ENCODE measurements at regions not wholly inside any gene's neighbourhood (a gene's known extent, or its start where the extent isn't known, plus 50 kb on each side); places are given as distances from the start of the nearest gene placed in this dataset.
"Not testable (repeated sequence)": the region's sequence is repeated elsewhere in the genome, so short reads cannot be mapped to it uniquely, and the experiment has no call there.

- CTCF ChIA-PET, result no interaction called here
- H3K36me3 ChIP-seq (replicated peaks in 1 of 2; ENCODE audit: control extremely low read depth in 1 of 2, control insufficient read depth in 1 of 2, extremely low read depth in 1 of 2, insufficient read depth in 2 of 2, low read length in 1 of 2), result no peaks in the 10 kb centered on the region
- no peak overlapping the region for H3K4me2 ChIP-seq (replicated peaks; ENCODE audit: low read depth, low read length, poor library complexity, severe bottlenecking)
These were observed 88.7 kb upstream of the GLI2 start for GRCh38 chr2:120646994-120647393.

GRCh38 chr2:120647487-120647886 is 88.2 kb upstream of the GLI2 start:
- Mint-ChIP-seq H3K4me1 (no peaks in the 10 kb centered on the region), H3K9me3 (ENCODE audit: insufficient read depth) (peaks cover 15% of the 10 kb centered on the region), H3K27me3 (peaks cover 4% of the 10 kb centered on the region), H3K4me3 (no peak overlapping the region), H3K27ac (no peak overlapping the region)
- Histone ChIP-seq H3K36me3 (replicated peaks in 1 of 2; ENCODE audit: control extremely low read depth in 1 of 2, control insufficient read depth in 1 of 2, extremely low read depth in 1 of 2, insufficient read depth in 2 of 2, low read length in 1 of 2) (no peaks in the 10 kb centered on the region), H3K9me3 (ENCODE audit: control extremely low read depth in 1 of 3, control insufficient read depth in 2 of 3, insufficient read depth in 1 of 3, low read length in 2 of 3) (peaks cover 4 to 17% (median 6%) of the 10 kb centered on the region in 3 donors), H3K4me2 (replicated peaks; ENCODE audit: low read depth, low read length, poor library complexity, severe bottlenecking) (no peak overlapping the region), H3K9ac (ENCODE audit: low read length) (no peak overlapping the region), H4K20me1 (ENCODE audit: control insufficient read depth, insufficient read depth, low read length, poor library complexity, severe bottlenecking) (no peaks in the 10 kb centered on the region), H3K4me1 (ENCODE audit: control insufficient read depth in 2 of 2, insufficient read depth in 2 of 2, low read length in 2 of 2) (no peaks in the 10 kb centered on the region), H3K79me2 (ENCODE audit: control insufficient read depth, insufficient read depth, low read length) (no peaks in the 10 kb centered on the region), H2AFZ (ENCODE audit: insufficient read depth, low read depth, low read length, poor library complexity, severe bottlenecking) (no peak overlapping the region), H3K27ac (ENCODE audit: low read length in 2 of 2) (no peak overlapping the region), H3K4me3 (ENCODE audit: control extremely low read depth in 1 of 5, extremely low read depth in 1 of 5, insufficient read depth in 1 of 5, low read depth in 2 of 5, low read length in 4 of 5) (no peak overlapping the region), H3K27me3 (replicated peaks in 1 of 4; ENCODE audit: control extremely low read depth in 1 of 4, control insufficient read depth in 3 of 4, insufficient read depth in 4 of 4, low read length in 3 of 4) (no peaks in the 10 kb centered on the region)
- CTCF ChIA-PET, result no interaction called here
- intact Hi-C loops (cut with micrococcal nuclease), result no loop called here
- DNase-seq, result no peak
- ATAC-seq (ENCODE audit: low read depth), result no peak
- TF ChIP-seq CTCF (IDR thresholded peaks at IDR 0.05), result no peak
- no peak for TF ChIP-seq EZH2 (IDR thresholded peaks at IDR 0.05; ENCODE audit: borderline replicate concordance, insufficient read depth, low read depth, low read length, poor library complexity, severe bottlenecking)
- POLR2A ChIA-PET, result no interaction called here
- 65% methylated on average over 4 of the region's 6 CpGs for WGBS (ENCODE audit: insufficient coverage)

More at GRCh38 chr2:120646994-120647393, 88.7 kb upstream of the GLI2 start:
- no peaks in the 10 kb centered on the region for H3K4me1 Mint-ChIP-seq
- H3K4me1 ChIP-seq (ENCODE audit: control insufficient read depth in 2 of 2, insufficient read depth in 2 of 2, low read length in 2 of 2), result no peaks in the 10 kb centered on the region
- no peak overlapping the region for H3K4me3 ChIP-seq (ENCODE audit: control extremely low read depth in 1 of 5, extremely low read depth in 1 of 5, insufficient read depth in 1 of 5, low read depth in 2 of 5, low read length in 4 of 5)
- H4K20me1 ChIP-seq (ENCODE audit: control insufficient read depth, insufficient read depth, low read length, poor library complexity, severe bottlenecking), result no peaks in the 10 kb centered on the region
- POLR2A ChIA-PET, result no interaction called here
- H3K79me2 ChIP-seq (ENCODE audit: control insufficient read depth, insufficient read depth, low read length), result no peaks in the 10 kb centered on the region
- H2AFZ ChIP-seq (ENCODE audit: insufficient read depth, low read depth, low read length, poor library complexity, severe bottlenecking), result no peak overlapping the region
- no peak overlapping the region for H3K27ac ChIP-seq (ENCODE audit: low read length in 2 of 2)
- no CpG with 5 or more reads among the region's 3 CpGs for WGBS (ENCODE audit: insufficient coverage)
- intact Hi-C loops (cut with micrococcal nuclease), result no loop called here
- TF ChIP-seq EZH2 (IDR thresholded peaks at IDR 0.05; ENCODE audit: borderline replicate concordance, insufficient read depth, low read depth, low read length, poor library complexity, severe bottlenecking) (no peak), CTCF (IDR thresholded peaks at IDR 0.05) (no peak)
- no peak overlapping the region for H3K4me3 Mint-ChIP-seq
- DNase-seq, result no peak
- peaks cover 15% of the 10 kb centered on the region for H3K9me3 Mint-ChIP-seq (ENCODE audit: insufficient read depth)
- no peak for ATAC-seq (ENCODE audit: low read depth)
- H3K27me3 ChIP-seq (replicated peaks in 1 of 4; ENCODE audit: control extremely low read depth in 1 of 4, control insufficient read depth in 3 of 4, insufficient read depth in 4 of 4, low read length in 3 of 4), result no peaks in the 10 kb centered on the region
- no peak overlapping the region for H3K9ac ChIP-seq (ENCODE audit: low read length)
- peaks cover 4% of the 10 kb centered on the region for H3K27me3 Mint-ChIP-seq
- H3K27ac Mint-ChIP-seq, result no peak overlapping the region
- H3K9me3 ChIP-seq (ENCODE audit: control extremely low read depth in 1 of 3, control insufficient read depth in 2 of 3, insufficient read depth in 1 of 3, low read length in 2 of 3), result peaks cover 2 to 17% (median 6%) of the 10 kb centered on the region in 3 donors

GRCh38 chr2:120649381-120649780 is 86.3 kb upstream of the GLI2 start:
- H3K4me2 ChIP-seq (replicated peaks; ENCODE audit: low read depth, low read length, poor library complexity, severe bottlenecking); H3K27me3 Mint-ChIP-seq; CTCF ChIA-PET; POLR2A ChIA-PET; H3K4me1 Mint-ChIP-seq; ATAC-seq (ENCODE audit: low read depth); H3K4me1 ChIP-seq (ENCODE audit: control insufficient read depth in 2 of 2, insufficient read depth in 2 of 2, low read length in 2 of 2); H3K4me3 Mint-ChIP-seq; H3K27me3 ChIP-seq (replicated peaks in 1 of 4; ENCODE audit: control extremely low read depth in 1 of 4, control insufficient read depth in 3 of 4, insufficient read depth in 4 of 4, low read length in 3 of 4); DNase-seq; H3K4me3 ChIP-seq (ENCODE audit: control extremely low read depth in 1 of 5, extremely low read depth in 1 of 5, insufficient read depth in 1 of 5, low read depth in 2 of 5, low read length in 4 of 5); H3K79me2 ChIP-seq (ENCODE audit: control insufficient read depth, insufficient read depth, low read length); H3K9ac ChIP-seq (ENCODE audit: low read length); H3K27ac Mint-ChIP-seq; H2AFZ ChIP-seq (ENCODE audit: insufficient read depth, low read depth, low read length, poor library complexity, severe bottlenecking); intact Hi-C loops (cut with micrococcal nuclease); H3K27ac ChIP-seq (ENCODE audit: low read length in 2 of 2); H4K20me1 ChIP-seq (ENCODE audit: control insufficient read depth, insufficient read depth, low read length, poor library complexity, severe bottlenecking); H3K36me3 ChIP-seq (replicated peaks in 1 of 2; ENCODE audit: control extremely low read depth in 1 of 2, control insufficient read depth in 1 of 2, extremely low read depth in 1 of 2, insufficient read depth in 2 of 2, low read length in 1 of 2): not testable (repeated sequence)
- WGBS (ENCODE audit: insufficient coverage), result 80% methylated on average over 6 of the region's 7 CpGs
- peaks cover 15% of the 10 kb centered on the region for H3K9me3 Mint-ChIP-seq (ENCODE audit: insufficient read depth)
- peaks cover 5 to 17% (median 6%) of the 10 kb centered on the region in 3 donors for H3K9me3 ChIP-seq (ENCODE audit: control extremely low read depth in 1 of 3, control insufficient read depth in 2 of 3, insufficient read depth in 1 of 3, low read length in 2 of 3)

All from B cell (primary cell).